Liver (tissue), 8 donors: ENCODE measurements at regions not wholly inside any gene's neighbourhood (a gene's known extent, or its start where the extent isn't known, plus 50 kb on each side); places are given as distances from the start of the nearest gene placed in this dataset.

Source experiments
- DNase-seq: peaks from one replicate; pipeline ENCODE4 v3.0.0-alpha.2; 2017; ENCODE audit warnings: low spot score
- H3K27ac ChIP-seq, 2 donors: one replicate each; pipeline ENCODE4 v1.7.0; 2013; ENCODE audit warnings: inconsistent platforms in 2 of 2, low read length in 2 of 2, control low read depth in 1 of 2, low read depth in 1 of 2, mild to moderate bottlenecking in 1 of 2
- H3K27me3 ChIP-seq, 4 donors: one replicate each; pipeline versions ENCODE4 v1.6.1 to v1.7.0; 2013; ENCODE audit warnings: low read length in 3 of 4, inconsistent platforms in 1 of 4, mild to moderate bottlenecking in 1 of 4, moderate library complexity in 1 of 4; ENCODE audit not compliant: control insufficient read depth in 4 of 4, insufficient read depth in 4 of 4
- H3K36me3 ChIP-seq, 4 donors: one replicate each; pipeline versions ENCODE4 v1.6.1 to v1.7.0; 2013; ENCODE audit warnings: low read length in 3 of 4, mild to moderate bottlenecking in 3 of 4, low read depth in 1 of 4, moderate library complexity in 1 of 4; ENCODE audit not compliant: control insufficient read depth in 4 of 4, insufficient read depth in 3 of 4
- H3K4me1 ChIP-seq, 4 donors: one replicate each; pipeline versions ENCODE4 v1.6.1 to v1.7.0; 2013; ENCODE audit warnings: low read length in 3 of 4, mild to moderate bottlenecking in 3 of 4, moderate library complexity in 1 of 4; ENCODE audit not compliant: control insufficient read depth in 4 of 4, insufficient read depth in 4 of 4
- H3K4me3 ChIP-seq, 3 donors: one replicate each; pipeline versions ENCODE4 v1.6.1 to v1.7.0; 2013; ENCODE audit warnings: low read length in 3 of 3, control low read depth in 1 of 3, low read depth in 1 of 3, mild to moderate bottlenecking in 1 of 3
- H3K9ac ChIP-seq, 2 donors: one replicate each; pipeline ENCODE4 v1.7.0; 2013; ENCODE audit warnings: low read length in 2 of 2, mild to moderate bottlenecking in 2 of 2, moderate library complexity in 2 of 2, control low read depth in 1 of 2, low read depth in 1 of 2
- H3K9me3 ChIP-seq, 4 donors: one replicate each; pipeline versions ENCODE4 v1.6.1 to v1.7.0; 2013; ENCODE audit warnings: low read length in 3 of 4; ENCODE audit not compliant: control insufficient read depth in 4 of 4
- EGR1 ChIP-seq, 2 donors: IDR thresholded peaks; 2 replicates each; pipeline ENCODE4 v1.6.1; 2016 to 2018; ENCODE audit warnings: antibody characterized with exemption in 2 of 2, low read depth in 2 of 2
- FOXA1 ChIP-seq: IDR thresholded peaks from 2 replicates; pipeline ENCODE4 v1.6.1; 2016; ENCODE audit warnings: antibody characterized with exemption
- FOXA2 ChIP-seq: IDR thresholded peaks from 2 replicates; pipeline ENCODE4 v1.6.1; 2016; ENCODE audit warnings: antibody characterized with exemption
- GABPA ChIP-seq, 2 donors: IDR thresholded peaks in 1 of 2; conservative IDR thresholded peaks in 1 of 2; 2 replicates each; pipeline ENCODE4 v1.6.1; 2016; ENCODE audit warnings: antibody characterized with exemption in 2 of 2, mild to moderate bottlenecking in 1 of 2, moderate library complexity in 1 of 2
- HNF4A ChIP-seq, 2 donors: conservative IDR thresholded peaks; 2 replicates each; pipeline ENCODE4 v1.6.1; 2016; ENCODE audit warnings: antibody characterized with exemption in 2 of 2, mild to moderate bottlenecking in 2 of 2
- HNF4G ChIP-seq: IDR thresholded peaks from 2 replicates; pipeline ENCODE4 v1.6.1; 2016; ENCODE audit warnings: antibody characterized with exemption
- JUND ChIP-seq, 2 donors: IDR thresholded peaks; 2 replicates each; pipeline ENCODE4 v1.6.1; 2016; ENCODE audit warnings: antibody characterized with exemption in 2 of 2
- NR2F2 ChIP-seq: IDR thresholded peaks from 2 replicates; pipeline ENCODE4 v1.6.1; 2016; ENCODE audit warnings: antibody characterized with exemption
- RAD21 ChIP-seq, 2 donors: IDR thresholded peaks; 2 replicates each; pipeline ENCODE4 v1.6.1; 2016; ENCODE audit warnings: antibody characterized with exemption in 2 of 2, mild to moderate bottlenecking in 2 of 2
- RXRA ChIP-seq, 2 donors: IDR thresholded peaks; 2 replicates each; pipeline ENCODE4 v1.6.1; 2017 to 2018; ENCODE audit warnings: antibody characterized with exemption in 2 of 2, mild to moderate bottlenecking in 1 of 2
- SP1 ChIP-seq: IDR thresholded peaks from 2 replicates; pipeline ENCODE4 v1.6.1; 2018; ENCODE audit warnings: antibody characterized with exemption, mild to moderate bottlenecking
- TAF1 ChIP-seq: conservative IDR thresholded peaks from 2 replicates; pipeline ENCODE4 v1.6.1; 2016; ENCODE audit warnings: antibody characterized with exemption, mild to moderate bottlenecking
- WGBS: extraction: QIAGEN DNeasy Blood & Tissue Kit; methylation state at CpG from one replicate; pipeline ENCODE4 v1.1.7; 2013; 5-methylcytosine and 5-hydroxymethylcytosine counted together
- TF ChIP-seq, protein P1 (sequence below): fragments of 150-350 bp; IDR thresholded peaks from 2 replicates; pipeline ENCODE4 v1.5.1; 2017; ENCODE audit warnings: improper control_type of control experiment, low read depth, low read length; ENCODE audit not compliant: missing input control
- TF ChIP-seq, protein P2 (sequence below): IDR thresholded peaks from 2 replicates; pipeline ENCODE4 v1.6.1; 2016; ENCODE audit warnings: antibody characterized with exemption
- TF ChIP-seq, protein P3 (sequence below): IDR thresholded peaks from 2 replicates; pipeline ENCODE4 v1.6.1; 2016; ENCODE audit warnings: antibody characterized with exemption
- TF ChIP-seq, protein P4 (sequence below): IDR thresholded peaks from 2 replicates; pipeline ENCODE4 v1.6.1; 2016; ENCODE audit warnings: antibody characterized with exemption
- donor health status: healthy.
- donor health status: healthy.
- donor health status: healthy.
- donor health status: healthy.
- donor health status: healthy.

DNA sequence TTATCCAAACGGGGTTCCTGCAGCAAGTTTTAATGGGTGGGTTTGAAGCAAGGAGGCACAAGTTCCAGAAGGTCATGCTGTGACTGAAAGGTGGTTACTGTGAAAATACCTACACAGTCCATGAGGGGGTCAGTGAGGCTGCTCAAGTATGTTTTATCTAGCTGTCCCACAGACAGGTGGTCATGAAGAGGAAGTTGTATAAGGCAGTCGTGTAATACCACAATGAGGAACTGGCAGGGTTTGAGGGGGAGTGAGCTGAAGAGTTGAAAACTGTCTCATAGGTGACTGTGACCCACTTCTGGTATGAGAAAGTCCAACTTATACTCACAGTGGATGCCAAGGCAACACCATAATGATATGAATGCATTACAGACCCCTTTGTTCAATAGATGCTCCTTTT is 856.8 kb downstream of the OTOL1 start:
- DNase-seq = no peak
- Histone ChIP-seq H3K27ac (no peak overlapping the region), H3K27me3 (no peaks in the 10 kb centered on the region), H3K9ac (no peak overlapping the region), H3K4me1 (no peaks in the 10 kb centered on the region), H3K36me3 (no peaks in the 10 kb centered on the region), H3K9me3 (no peaks in the 10 kb centered on the region), H3K4me3 (no peak overlapping the region)
- no peak for TF ChIP-seq FOXA2
- TF ChIP-seq FOXA1 = no peak
- no peak for TF ChIP-seq HNF4A (conservative IDR thresholded peaks at IDR 0.05)
- TF ChIP-seq, protein P1, sequence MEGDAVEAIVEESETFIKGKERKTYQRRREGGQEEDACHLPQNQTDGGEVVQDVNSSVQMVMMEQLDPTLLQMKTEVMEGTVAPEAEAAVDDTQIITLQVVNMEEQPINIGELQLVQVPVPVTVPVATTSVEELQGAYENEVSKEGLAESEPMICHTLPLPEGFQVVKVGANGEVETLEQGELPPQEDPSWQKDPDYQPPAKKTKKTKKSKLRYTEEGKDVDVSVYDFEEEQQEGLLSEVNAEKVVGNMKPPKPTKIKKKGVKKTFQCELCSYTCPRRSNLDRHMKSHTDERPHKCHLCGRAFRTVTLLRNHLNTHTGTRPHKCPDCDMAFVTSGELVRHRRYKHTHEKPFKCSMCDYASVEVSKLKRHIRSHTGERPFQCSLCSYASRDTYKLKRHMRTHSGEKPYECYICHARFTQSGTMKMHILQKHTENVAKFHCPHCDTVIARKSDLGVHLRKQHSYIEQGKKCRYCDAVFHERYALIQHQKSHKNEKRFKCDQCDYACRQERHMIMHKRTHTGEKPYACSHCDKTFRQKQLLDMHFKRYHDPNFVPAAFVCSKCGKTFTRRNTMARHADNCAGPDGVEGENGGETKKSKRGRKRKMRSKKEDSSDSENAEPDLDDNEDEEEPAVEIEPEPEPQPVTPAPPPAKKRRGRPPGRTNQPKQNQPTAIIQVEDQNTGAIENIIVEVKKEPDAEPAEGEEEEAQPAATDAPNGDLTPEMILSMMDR = no peak
- no peak for TF ChIP-seq TAF1
- TF ChIP-seq SP1 = no peak
- TF ChIP-seq GABPA (IDR thresholded peaks at IDR 0.05 in 1 of 2, conservative IDR thresholded peaks at IDR 0.05 in 1 of 2) = no peak
- TF ChIP-seq RXRA (IDR thresholded peaks at IDR 0.05) = no peak
- TF ChIP-seq NR2F2 = no peak
- TF ChIP-seq HNF4G = no peak
- TF ChIP-seq, protein P2, sequence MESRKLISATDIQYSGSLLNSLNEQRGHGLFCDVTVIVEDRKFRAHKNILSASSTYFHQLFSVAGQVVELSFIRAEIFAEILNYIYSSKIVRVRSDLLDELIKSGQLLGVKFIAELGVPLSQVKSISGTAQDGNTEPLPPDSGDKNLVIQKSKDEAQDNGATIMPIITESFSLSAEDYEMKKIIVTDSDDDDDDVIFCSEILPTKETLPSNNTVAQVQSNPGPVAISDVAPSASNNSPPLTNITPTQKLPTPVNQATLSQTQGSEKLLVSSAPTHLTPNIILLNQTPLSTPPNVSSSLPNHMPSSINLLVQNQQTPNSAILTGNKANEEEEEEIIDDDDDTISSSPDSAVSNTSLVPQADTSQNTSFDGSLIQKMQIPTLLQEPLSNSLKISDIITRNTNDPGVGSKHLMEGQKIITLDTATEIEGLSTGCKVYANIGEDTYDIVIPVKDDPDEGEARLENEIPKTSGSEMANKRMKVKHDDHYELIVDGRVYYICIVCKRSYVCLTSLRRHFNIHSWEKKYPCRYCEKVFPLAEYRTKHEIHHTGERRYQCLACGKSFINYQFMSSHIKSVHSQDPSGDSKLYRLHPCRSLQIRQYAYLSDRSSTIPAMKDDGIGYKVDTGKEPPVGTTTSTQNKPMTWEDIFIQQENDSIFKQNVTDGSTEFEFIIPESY = no peak
- no peak for TF ChIP-seq RAD21 (IDR thresholded peaks at IDR 0.05)
- TF ChIP-seq, protein P3, sequence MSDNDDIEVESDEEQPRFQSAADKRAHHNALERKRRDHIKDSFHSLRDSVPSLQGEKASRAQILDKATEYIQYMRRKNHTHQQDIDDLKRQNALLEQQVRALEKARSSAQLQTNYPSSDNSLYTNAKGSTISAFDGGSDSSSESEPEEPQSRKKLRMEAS = no peak
- TF ChIP-seq JUND (IDR thresholded peaks at IDR 0.05) = no peak
- TF ChIP-seq, protein P4, sequence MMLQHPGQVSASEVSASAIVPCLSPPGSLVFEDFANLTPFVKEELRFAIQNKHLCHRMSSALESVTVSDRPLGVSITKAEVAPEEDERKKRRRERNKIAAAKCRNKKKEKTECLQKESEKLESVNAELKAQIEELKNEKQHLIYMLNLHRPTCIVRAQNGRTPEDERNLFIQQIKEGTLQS = no peak
- no peak for TF ChIP-seq EGR1 (IDR thresholded peaks at IDR 0.05; ENCODE audit: low read depth in 2 of 2)
- 46% methylated on average over 2 of the region's 2 CpGs for WGBS

DNA sequence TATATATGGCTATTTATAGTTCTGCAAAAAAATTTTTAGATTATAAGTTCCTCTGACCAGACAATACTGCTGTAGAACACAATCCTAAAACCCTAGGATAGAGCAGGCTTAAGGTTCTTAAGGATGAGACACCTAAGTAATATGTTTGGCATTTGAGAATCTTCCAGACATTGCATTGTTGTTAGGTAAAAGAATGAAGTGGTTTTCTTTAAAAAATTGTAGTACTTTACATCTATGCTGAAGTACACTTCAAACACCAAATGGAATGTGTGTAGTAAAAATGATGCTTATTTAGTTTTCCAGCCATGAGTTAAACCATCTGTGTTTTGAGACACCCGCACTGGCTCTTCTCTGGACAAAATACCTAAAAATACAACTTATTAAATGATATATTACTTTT is 857.7 kb downstream of the OTOL1 start:
- H3K36me3 ChIP-seq = no peaks in the 10 kb centered on the region
- WGBS = 85% methylated on average over 1 of the region's 1 CpG
- no peak for DNase-seq
- no peaks in the 10 kb centered on the region for H3K9me3 ChIP-seq
- no peaks in the 10 kb centered on the region for H3K4me1 ChIP-seq
- TF ChIP-seq, protein P2 = no peak
- TF ChIP-seq RXRA (IDR thresholded peaks at IDR 0.05) = no peak
- no peak for TF ChIP-seq EGR1 (IDR thresholded peaks at IDR 0.05; ENCODE audit: low read depth in 2 of 2)
- TF ChIP-seq RAD21 (IDR thresholded peaks at IDR 0.05) = no peak
- TF ChIP-seq, protein P4 = no peak
- TF ChIP-seq, protein P1 = no peak
- no peak overlapping the region for H3K27ac ChIP-seq
- no peak overlapping the region for H3K4me3 ChIP-seq
- H3K9ac ChIP-seq = no peak overlapping the region
- no peaks in the 10 kb centered on the region for H3K27me3 ChIP-seq
